NCI-H748 (cell line): ENCODE measurements at regions not wholly inside any gene's neighbourhood (a gene's known extent, or its start where the extent isn't known, plus 50 kb on each side); places are given as distances from the start of the nearest gene placed in this dataset.
"Not testable (repeated sequence)": the region's sequence is repeated elsewhere in the genome, so short reads cannot be mapped to it uniquely, and the experiment has no call there.

Source experiments
- DNase-seq: peaks from one replicate; lab custom pipeline; 2025; ENCODE audit not compliant: unreplicated experiment; lab: John Stamatoyannopoulos, UW

DNA sequence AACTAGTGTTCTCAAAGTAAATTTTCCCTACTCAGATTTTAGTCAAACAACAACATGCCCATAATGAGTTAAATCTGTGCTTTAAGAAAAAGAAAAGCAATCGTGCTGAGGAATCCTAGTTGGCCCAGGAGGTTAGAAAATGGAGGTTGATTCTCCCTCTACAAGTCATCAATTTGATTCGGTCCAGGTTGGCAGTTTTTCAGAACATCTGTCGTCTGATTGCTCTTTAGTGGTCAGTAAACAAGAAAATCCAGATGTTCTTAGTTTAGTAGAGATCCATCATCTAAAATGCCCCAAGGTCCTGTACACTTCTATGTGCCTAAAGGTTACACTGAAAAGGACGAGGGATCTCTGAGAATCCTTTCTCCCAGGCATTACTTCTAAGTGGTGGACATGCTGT lies 659.2 kb downstream of the MTRR start:
- DNase-seq: no peak

DNA sequence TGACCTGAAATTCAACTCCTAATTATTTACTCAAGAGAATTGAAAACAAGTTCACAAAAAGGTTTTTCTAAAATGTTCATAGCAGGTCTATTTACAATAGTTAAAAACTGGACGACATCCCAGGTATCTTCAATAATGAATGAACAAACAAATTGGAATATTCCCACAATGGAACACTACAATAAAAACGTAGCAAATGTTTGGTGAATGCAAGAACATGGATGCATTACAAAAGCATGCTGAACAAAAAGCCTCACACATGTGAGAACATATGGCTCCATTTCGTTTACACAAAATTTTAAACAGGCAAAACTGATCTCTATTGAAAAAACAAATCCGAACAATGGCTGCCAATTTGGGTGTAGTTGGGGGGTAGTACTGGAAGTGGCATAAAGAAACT lies 669.9 kb downstream of the MTRR start:
- peak; percentile 97 for DNase-seq

DNA sequence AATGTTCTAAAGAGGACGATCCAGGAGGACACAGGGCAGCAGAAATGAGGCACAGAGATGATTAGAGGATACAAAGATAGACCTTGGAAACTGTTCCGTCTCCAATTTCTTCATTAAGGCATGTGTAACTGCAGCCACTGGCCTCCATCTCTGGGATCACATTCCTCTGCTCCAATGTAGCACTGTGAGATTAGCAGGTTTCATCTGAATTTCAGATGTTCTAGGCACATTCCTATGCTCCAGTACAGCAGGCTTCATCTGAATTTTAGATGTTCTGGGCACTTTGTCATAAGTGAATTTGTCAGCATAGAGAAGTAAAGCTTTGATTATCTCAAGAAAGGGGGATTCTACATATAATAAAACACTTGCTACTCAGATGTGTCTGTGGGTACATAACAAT lies 671.4 kb downstream of the MTRR start:
- DNase-seq: no peak

DNA sequence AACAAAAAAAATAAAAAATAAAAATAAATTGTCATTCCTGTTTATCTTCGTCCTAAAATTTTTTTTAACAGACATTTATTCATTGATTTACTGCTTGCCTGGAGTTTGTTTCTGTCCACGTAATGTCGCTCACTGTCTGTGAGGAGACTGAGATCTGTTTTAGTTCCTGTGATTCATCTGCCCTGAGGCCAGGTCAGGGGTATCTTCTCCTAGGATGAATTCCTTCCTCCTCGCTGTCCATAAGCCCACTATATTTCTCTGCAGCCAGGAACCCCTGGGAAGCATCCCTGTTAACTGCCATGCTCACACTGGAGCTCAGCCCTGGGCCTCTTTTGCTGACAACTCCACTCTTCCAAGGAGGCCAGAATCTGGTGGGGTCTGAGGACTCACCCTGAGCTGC lies 682.0 kb downstream of the MTRR start:
- no peak for DNase-seq

DNA sequence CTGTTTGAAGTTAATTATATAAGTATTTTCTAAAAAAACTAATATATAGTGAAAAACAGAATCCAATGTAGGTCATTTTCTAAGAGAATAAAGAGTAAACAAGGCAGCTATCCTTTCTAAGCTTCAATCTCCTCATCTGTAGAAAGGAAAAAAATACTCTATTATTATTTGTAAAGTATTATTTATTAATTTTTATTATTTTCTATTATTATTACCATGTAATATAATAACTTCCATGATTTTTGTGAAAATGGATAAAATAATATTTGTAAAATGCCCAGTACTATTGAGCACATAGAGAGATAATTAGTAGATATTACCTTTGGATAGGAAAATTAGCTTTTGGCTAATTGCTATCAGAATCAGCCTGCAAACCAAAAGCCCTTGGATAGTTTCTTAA lies 684.4 kb downstream of the MTRR start:
- DNase-seq: no peak

DNA sequence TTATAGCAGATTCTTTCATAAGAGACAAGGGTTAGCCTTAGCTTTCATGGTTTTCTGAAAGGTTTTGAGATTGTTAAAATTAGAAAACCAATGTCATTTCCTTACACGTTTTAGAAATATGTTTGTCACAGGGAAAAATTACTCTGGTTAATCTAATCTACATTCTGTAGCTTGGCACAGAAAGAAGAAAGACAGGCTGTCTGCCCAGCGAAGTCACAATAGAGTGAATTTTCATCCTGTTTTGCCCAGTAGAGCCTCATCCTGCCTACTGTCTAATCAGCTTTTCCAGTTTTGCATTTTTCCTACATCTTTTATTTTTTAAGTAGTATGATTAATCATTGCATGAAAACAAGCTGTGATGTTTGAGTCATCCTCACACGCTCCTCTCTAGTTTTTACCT lies 688.8 kb downstream of the MTRR start:
- DNase-seq: no peak

DNA sequence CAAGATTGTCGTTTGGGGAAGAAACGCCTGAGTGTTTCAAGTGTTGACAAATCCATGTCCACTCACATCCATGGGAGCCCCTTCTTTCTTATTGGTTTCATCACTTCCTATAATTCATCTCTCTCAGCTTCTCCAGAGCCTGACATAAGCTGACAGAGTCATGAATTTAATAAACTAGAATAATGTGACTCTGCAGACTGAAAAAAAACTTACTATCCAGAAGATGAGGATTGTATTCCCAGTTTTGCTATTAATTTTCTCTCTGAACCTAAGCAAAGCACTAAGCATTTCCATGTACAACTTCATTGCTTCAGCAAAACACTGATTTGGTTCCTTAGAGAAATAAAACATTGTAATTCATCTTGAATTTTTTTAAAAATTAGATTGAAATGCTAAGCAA lies 691.8 kb downstream of the MTRR start:
- no peak for DNase-seq

DNA sequence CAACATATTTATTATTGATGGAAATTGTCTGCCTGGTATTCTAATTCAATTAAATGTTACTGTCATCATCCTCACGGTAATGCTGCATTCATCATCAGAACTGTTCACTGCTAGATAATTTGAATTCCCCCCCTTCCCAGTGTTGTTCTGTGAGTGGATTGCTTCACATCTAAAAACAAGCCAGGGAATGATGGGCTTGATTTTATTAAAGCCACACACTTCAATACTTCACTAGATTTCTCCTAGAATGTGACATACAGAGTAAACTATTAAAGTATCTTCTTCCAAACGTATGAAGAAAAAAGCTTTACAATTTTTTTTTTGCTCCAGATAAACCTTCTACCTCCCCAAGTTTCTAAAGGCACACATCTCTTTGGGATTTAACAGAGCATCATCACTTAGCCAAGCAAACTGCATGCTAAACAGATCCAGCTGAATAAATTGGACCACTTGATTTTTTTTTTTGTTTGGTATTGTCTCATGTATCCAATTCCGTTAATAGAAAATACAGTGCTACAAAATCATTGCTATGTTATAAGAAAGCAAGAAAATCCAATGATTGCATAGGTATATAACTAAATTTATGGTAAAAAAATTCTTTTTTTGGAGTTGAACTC lies 692.4 kb downstream of the MTRR start:
- DNase-seq: no peak

DNA sequence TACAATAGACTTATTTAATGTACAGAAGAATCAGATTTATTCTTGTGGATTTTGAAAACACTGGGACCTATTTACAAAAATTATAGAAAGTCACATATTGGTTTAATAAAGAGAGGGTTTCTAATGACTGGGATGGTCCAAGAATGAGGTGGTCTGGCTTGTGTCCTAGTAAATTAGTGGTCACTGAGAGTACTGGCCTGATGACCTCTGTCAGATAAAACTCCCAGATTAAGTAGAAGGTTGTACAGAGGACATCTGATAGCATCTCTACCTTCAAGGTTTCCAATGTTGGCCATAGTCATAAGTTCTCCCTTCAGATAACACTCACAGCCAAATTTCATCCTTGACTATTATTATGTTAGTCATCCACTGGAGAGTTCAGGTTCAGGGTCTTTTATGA lies 692.9 kb downstream of the MTRR start:
- no peak for DNase-seq

DNA sequence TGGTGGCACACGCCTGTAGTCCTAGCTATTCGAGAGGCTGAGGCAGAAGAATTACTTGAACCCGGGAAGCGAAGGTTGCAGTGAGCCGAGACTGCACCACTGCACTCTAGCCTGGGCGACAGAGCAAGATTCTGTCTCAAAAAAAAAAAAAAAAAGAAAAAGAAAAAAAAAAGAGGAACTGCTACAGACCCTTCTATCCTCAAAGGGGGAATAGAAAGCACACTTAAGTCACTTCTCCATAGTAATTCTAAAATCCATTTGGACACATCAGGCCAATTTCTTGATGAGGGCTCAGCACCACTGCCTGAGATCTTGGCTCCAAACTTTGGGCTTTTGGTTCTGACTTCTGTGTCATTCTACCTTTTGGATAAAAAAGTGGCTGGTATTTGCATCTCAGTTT lies 694.6 kb downstream of the MTRR start:
- DNase-seq: not testable (repeated sequence)

DNA sequence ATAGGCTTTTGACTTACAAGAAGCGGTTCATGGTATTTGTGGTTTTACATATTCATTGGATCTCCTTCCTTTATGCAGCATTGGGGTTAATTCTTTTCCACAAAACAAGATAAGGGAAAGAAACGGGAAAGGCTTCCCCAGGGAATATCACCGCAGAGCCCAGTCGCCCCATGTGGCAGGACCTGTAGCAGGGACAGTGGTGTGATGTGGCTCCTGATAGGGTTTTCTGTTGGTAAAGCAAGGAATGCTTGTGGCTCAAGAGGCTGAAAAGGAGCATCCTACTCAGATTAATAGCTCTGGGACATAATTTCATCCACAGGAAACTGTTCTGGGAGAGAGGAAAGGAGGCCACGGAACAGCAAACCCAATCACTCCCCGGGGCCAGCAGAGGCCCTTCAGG lies 699.9 kb downstream of the MTRR start:
- no peak for DNase-seq

DNA sequence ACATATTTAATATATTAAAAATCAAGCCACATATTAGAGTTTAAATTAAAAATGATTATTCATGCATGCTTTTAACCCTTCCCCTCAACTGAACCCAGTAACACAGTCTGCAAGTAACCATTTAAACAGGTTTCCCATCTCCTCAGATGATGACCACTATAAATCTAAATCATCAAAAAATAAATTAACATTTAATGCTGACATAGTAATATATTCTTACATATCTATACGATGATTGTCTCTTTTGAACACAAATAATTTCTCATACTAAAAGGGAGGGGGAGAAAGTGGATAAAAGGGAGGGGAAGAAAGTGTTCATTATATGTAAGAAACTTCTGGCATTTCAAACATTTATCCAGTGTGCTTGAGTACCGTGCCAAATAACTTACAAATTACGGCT lies 701.6 kb downstream of the MTRR start:
- no peak for DNase-seq

DNA sequence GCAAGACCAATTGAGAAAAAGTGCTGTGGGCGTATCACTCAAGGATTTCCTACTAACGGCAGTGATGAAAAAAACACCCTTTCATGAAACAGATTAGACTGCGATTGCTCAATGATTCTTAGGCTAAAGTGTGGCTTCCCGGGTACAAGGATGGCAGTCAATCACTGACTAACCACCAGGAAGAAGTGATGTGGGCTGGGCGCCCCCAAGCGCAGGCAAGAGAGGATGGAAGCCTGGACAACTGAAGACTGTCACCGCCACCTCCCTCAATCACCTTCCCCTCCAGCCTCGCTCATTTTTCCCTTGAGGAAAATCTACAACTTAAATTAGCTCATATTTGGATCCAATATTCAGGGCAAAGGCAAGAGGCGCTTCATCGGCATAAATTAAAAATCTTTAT lies 707.2 kb downstream of the MTRR start:
- no peak for DNase-seq

DNA sequence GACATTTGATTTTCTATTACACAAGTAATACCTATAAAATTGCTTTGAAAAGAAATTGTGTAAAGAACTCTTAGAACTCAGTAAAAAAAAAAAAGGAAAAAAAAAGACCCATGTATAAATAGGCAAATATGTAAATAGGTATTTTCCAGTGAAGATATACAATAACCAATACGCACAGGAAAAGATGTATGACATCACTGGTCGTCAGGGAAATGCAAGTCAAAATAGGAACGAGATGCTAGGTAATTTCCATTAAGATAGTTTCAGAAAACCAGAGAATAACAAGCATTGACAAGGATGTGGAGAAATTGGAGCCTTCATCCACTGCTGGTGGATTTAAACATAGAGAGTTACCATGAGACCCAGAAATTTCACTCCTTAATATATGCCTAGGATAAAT lies 708.8 kb downstream of the MTRR start:
- DNase-seq: no peak

DNA sequence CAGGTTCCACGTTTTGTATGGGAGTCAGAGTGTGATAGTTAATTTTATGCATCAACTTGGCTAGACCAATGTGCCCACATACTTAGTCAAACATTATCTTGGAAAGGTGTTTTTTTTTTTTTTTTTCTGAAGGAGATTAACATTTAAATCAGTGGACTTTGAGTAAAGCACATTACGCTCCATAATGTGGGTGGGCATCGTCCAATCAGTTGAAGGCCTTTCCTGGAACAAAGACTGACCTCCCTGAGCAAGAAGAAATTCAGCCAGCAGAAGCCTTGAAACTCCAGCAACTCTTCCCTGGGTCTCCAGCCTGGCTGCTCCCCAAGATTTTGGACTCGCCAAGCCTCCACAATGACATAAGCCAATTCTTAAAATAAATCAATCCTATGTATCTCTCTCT lies 711.4 kb downstream of the MTRR start:
- no peak for DNase-seq

DNA sequence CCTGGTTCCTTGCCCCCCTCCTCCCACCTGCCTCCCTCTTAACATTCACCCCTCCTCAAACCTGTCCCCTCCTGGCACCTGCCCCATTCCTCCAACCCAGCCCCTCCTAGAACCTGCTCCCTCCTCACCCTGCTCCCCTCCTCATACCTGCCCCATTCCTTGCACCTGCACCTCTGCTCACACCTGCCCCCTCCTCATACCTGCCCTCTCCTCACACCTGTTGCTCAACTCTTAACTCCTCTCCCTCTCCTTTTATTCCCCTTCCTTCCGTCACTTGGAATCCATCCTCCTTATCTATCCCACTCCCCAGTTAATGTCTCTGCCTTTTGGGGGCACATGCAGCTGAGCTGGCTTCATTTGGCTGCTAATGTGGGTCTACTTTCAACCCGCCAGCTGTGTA lies 712.1 kb downstream of the MTRR start:
- DNase-seq: no peak

DNA sequence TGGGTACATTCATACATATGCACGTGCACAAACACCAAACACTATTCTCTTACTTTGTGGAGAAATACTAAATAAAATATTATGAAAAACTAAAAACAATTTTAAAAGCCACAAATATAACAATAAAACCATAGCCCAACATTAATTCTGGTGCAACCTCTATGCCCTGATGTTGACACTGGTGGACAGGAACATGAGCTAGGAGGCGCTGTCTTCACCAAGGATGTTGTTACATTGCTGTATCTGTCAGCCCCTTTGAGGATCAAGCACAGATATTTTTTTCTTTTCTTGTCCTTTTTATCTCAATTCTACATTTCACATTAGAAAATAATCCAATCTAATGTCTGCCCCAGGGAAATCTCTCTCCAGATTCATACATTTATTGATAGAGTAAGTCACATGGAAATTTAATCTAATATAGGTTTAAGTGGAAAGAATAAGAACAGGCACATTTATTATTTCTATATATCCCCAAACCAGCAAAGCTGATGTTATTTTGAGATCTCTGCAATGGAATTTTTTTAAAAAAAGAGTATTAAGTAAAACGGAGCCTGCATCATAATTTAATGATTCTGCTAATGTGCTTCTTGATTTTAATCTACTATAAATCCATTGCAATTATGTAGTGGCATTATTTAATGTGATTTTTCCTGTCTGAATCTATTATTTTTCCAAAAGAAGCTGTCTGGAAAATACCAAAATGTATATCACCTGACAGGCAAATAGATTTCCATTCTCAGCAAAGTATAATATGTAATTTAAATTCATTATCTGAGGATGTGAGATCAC lies 716.5 kb downstream of the MTRR start:
- peak; percentile 35 for DNase-seq

DNA sequence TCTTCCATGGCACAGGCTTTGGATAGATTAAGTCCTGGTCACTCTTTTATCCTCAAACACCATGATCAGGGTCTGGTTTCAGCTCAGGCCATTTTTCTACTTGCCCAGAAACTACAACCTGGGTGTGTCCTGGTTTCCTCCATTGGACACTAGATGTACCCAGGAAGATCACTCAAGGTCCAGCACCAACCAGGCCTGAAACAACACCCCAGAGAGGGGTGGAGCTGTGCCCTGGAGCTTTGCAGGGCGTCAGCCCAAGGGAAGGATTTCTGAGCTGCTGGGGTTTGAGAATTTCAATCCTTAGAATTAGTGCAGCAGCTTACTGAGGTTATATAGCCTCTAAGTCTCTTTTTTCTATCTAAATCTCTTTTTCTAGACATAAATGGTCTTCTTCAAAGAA lies 722.0 kb downstream of the MTRR start:
- no peak for DNase-seq

DNA sequence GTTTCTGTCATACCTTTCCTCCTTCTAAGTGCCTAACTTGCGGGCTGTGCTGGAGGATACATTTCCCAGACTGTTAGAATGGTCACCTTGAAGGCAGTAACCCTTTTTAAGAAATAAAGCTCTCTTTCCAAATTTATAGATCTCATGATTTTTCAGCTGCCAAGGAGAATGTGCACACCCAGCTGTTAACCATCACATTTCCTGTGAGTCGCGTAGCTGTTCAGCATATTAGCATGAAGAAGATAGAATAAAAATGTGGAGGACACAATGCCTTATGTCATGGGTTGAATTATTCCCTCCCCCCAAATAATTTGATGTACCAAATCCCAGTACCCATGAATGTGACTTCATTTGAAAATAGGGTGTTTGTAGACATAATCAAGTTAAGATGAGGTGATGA lies 729.4 kb downstream of the MTRR start:
- no peak for DNase-seq

DNA sequence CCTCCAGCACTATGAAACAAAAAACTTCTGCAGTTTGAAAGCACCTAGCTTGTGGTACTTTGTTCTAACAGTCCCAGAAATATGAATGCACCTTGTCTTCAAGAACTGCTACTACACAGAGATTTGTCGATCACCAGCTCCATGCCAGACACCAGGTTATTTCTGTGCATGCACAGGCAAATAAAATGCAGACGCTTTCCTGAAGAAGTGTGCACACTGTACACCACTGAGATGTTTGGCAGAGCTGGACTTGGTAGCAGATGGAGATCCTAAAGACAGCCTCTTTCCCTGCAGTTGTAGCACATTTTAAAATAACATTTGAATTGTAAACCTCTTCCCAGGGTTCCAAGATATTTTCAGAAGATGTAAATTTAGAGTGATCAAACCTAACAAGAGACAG lies 730.0 kb downstream of the MTRR start:
- no peak for DNase-seq

DNA sequence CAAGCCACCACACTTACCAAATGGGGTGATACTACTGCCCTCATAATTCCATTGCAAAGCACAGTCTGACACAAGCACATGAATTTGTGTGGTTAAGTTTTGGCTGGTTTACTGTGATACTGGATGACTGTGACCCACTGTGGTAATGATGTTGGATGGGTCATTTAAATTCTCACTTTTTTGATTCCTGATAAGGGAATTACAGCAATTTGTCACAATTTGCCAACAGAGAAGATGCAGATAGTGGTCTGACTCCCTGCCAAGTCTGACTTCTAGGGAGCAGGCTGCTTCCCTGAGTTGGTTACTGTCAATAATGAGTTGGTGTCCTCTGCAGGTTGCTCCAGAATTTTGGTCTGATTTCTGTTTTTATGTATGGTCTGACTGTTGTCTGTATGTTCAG lies 731.9 kb downstream of the MTRR start:
- no peak for DNase-seq

DNA sequence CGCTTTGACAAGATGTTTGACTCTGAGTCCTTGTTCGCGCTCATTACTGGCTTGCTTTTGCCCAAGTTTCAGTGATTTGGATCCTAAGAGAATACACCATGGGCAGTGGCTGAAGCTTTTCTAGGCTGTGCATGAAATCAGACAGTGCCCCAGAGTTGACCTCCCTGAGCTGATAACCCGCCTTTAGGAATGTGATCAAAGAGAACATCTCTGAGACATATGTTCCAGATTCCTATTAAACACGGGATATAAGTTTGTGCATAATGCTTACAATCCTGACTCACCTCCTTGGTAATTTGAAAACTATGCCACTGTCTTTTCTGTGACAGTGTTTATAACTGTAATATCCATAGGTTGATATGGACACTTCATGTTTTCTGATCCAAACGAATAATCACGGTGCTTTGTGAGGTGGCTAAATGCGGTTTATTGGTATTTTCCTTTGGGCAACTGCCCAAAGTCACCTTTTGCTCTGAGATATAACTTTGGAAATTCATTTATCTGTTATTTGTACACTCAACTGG lies 732.9 kb downstream of the MTRR start:
- no peak for DNase-seq

DNA sequence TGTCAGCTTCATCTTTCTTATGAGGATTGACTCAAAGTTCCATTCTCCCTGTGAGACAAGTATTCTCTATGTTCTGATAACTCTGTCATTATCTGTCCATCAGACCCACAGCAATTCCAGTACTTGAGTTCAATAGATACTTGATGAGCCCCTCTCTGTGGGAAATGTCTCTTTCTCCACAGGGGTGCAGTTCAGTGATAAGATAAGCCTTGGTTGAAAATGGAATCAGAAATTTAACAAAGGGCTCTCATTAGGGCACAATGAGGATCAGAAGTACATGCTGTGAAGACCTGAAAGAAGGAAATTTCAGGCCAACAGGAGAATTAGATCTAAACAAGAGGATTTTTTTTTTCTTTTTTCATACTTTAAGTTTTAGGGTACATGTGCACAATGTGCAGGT lies 737.3 kb downstream of the MTRR start:
- DNase-seq: peak; percentile 85
